ENCODE measurements at regions not wholly inside any gene's neighbourhood (a gene's known extent, or its start where the extent isn't known, plus 50 kb on each side); places are given as distances from the start of the nearest gene placed in this dataset.

GRCh38 chr11:33630936-33631748 lies 69.5 kb downstream of the C11orf91 start:
- ChIA-PET CTCF (interaction anchor here (1.1 kb wide), 1 partner anchor 14 kb away, joined by 3 read pairs; no protein-coding TSS in a partner anchor), POLR2A (no interaction called here)
- no peak for TF ChIP-seq CTCF (IDR thresholded peaks at IDR 0.05; ENCODE audit: control extremely low read depth, extremely low read depth, low read depth, missing control alignments)
- DNase-seq (ENCODE audit: extremely low spot score) = no peak

DNA sequence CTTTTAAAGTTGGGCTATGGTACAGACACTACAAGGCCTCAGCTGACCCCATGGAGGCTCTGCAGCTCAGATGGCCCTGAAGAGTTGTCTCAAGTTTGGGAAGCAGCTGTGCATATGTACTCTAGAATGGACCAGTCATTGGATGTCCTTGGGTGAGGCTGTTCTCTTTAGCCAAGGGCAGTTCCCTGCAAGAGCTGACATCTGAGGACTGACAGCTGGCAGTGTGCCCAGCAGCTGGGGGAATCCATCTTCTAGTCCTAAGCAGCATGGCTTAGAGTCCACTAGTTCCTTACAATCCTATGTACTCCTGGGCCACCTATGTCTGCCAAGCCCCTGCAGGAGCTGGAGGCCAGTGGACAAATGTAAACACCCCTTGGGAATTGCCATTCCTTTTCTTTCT lies 76.5 kb downstream of the C11orf91 start:
- ChIA-PET POLR2A (no interaction called here), CTCF (no interaction called here)
- DNase-seq (ENCODE audit: extremely low spot score) = no peak

GRCh38 chr11:33622806-33623205 lies 77.8 kb downstream of the C11orf91 start:
- POLR2A ChIA-PET = no interaction called here
- TF ChIP-seq CTCF (IDR thresholded peaks at IDR 0.05; ENCODE audit: control extremely low read depth, extremely low read depth, low read depth, missing control alignments) = no peak
- no peak for DNase-seq (ENCODE audit: extremely low spot score)
- CTCF ChIA-PET = interaction anchor here (0.9 kb wide), 1 partner anchor 80 kb away, joined by 3 read pairs; no protein-coding TSS in a partner anchor

More for the DNA sequence above, 76.5 kb downstream of the C11orf91 start:
- TF ChIP-seq CTCF (IDR thresholded peaks at IDR 0.05; ENCODE audit: control extremely low read depth, extremely low read depth, low read depth, missing control alignments) = no peak

GRCh38 chr11:33622186-33622585 lies 78.4 kb downstream of the C11orf91 start:
- TF ChIP-seq CTCF (IDR thresholded peaks at IDR 0.05; ENCODE audit: control extremely low read depth, extremely low read depth, low read depth, missing control alignments) = no peak
- CTCF ChIA-PET = interaction anchor here (0.9 to 2.0 kb wide), 2 partner anchors 10 to 79 kb away, joined by 3 to 6 read pairs; no protein-coding TSS in a partner anchor
- DNase-seq (ENCODE audit: extremely low spot score) = no peak
- POLR2A ChIA-PET = no interaction called here

DNA sequence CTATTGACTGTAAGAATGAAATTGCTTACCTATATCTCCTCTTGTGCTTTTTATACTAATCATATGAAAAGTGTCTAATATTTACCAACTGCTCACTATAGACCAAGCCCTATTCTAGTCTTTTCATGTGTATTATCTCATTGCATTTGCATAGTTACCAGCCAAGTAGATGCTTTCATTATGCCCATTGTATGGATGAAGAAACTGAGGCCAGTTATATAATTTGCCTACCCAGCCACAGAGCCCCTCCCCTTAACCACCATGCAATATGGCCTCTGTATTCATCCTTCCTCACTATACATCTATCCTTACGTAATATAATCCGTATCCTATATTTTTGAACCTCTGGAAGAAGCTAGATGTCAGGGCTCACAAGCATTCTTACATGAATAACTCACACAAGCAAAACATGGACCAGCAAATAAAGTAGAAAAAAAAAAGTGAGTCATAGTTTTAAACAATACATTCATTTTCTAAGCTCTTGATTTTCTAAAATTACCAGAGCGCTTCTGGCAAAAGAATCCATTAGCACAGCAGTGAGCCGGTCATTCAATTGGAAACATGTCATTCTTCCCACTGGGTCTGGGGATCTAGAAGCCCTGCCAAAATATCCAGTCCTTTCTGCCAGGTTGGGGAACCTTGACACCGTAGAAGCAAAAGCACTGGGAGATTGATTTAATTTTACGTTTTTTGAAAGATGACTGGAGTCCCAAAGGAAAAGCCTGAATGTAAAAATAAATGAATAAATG lies 80.0 kb downstream of the C11orf91 start:
- POLR2A ChIA-PET = no interaction called here
- TF ChIP-seq CTCF (IDR thresholded peaks at IDR 0.05; ENCODE audit: control extremely low read depth, extremely low read depth, low read depth, missing control alignments) = no peak
- DNase-seq (ENCODE audit: extremely low spot score) = no peak
- CTCF ChIA-PET = interaction anchor here (1.4 to 2.0 kb wide), 3 partner anchors 9 to 455 kb away, joined by 3 to 6 read pairs (median 3); no protein-coding TSS in a partner anchor

GRCh38 chr11:33618956-33619355 lies 81.7 kb downstream of the C11orf91 start:
- TF ChIP-seq CTCF (IDR thresholded peaks at IDR 0.05; ENCODE audit: control extremely low read depth, extremely low read depth, low read depth, missing control alignments) = no peak
- CTCF ChIA-PET = interaction anchor here (1.0 kb wide), 1 partner anchor 14 kb away, joined by 3 read pairs; no protein-coding TSS in a partner anchor
- DNase-seq (ENCODE audit: extremely low spot score) = no peak

More at GRCh38 chr11:33618956-33619355, 81.7 kb downstream of the C11orf91 start:
- POLR2A ChIA-PET = no interaction called here

Measured in GM10248 (cell line).